WTC11 (cell line): ENCODE measurements at regions not wholly inside any gene's neighbourhood (a gene's known extent, or its start where the extent isn't known, plus 50 kb on each side); places are given as distances from the start of the nearest gene placed in this dataset.

Experiments
- ATAC-seq: fragments of 200-7000 bp; cut with Tn5 transposase; 2 replicates; pipeline ENCODE4 v1.10.0; 2021; ENCODE audit warnings: mild to moderate bottlenecking, moderate library complexity
- CTCF ChIA-PET: fragments of 300-600 bp; sonication (Branson Sonifier 250); formaldehyde crosslinking; loops from one replicate; lab custom pipeline; 2021; ENCODE audit warnings: antibody characterized with exemption; lab: Charles Lee
- POLR2A ChIA-PET: fragments of 350-600 bp; sonication (Branson Sonifier 250); formaldehyde crosslinking; loops from one replicate; lab custom pipeline; 2021; ENCODE audit warnings: antibody characterized with exemption; lab: Charles Lee
- DNase-seq: peaks from one replicate; pipeline ENCODE4 v3.0.0; 2021; ENCODE audit warnings: low spot score
- H3K27ac Mint-ChIP-seq: 2 replicates; pipeline ENCODE4 v1.8.0; 2021; ENCODE audit warnings: mixed read lengths
- H3K27me3 Mint-ChIP-seq: 2 replicates; pipeline ENCODE4 v1.8.0; 2021; ENCODE audit warnings: low read depth, mild to moderate bottlenecking, moderate library complexity, mixed read lengths
- H3K36me3 Mint-ChIP-seq: 2 replicates; pipeline ENCODE4 v1.8.0; 2021; ENCODE audit warnings: mixed read lengths
- H3K4me1 Mint-ChIP-seq: 2 replicates; pipeline ENCODE4 v1.8.0; 2022; ENCODE audit warnings: mixed read lengths
- H3K4me3 Mint-ChIP-seq: 2 replicates; pipeline ENCODE4 v1.8.0; 2021; ENCODE audit warnings: mild to moderate bottlenecking, moderate library complexity, mixed read lengths
- H3K9me3 Mint-ChIP-seq: 2 replicates; pipeline ENCODE4 v1.8.0; 2021; ENCODE audit warnings: mixed read lengths
- AFF4 ChIP-seq: sonication (generic); formaldehyde crosslinking; IDR thresholded peaks from 2 replicates; pipeline ENCODE4 v1.8.1; 2023; ENCODE audit warnings: mild to moderate bottlenecking, missing genetic modification reagents, borderline replicate concordance
- AR ChIP-seq: fragments of 250-450 bp; sonication (Bioruptor Pico); IDR thresholded peaks from 2 replicates; pipeline ENCODE4 v1.9.0; 2021; ENCODE audit warnings: mild to moderate bottlenecking
- CBFB ChIP-seq: sonication (generic); formaldehyde crosslinking; IDR thresholded peaks from 2 replicates; pipeline ENCODE4 v1.8.1; 2022; ENCODE audit warnings: mild to moderate bottlenecking, low read depth, missing genetic modification reagents
- ELF4 ChIP-seq: sonication (generic); formaldehyde crosslinking; IDR thresholded peaks from 2 replicates; pipeline ENCODE4 v1.8.1; 2022; ENCODE audit warnings: low read depth, mild to moderate bottlenecking, moderate library complexity, missing genetic modification reagents
- GRHL2 ChIP-seq: fragments of 250-450 bp; sonication (Bioruptor Pico); IDR thresholded peaks from 2 replicates; pipeline ENCODE4 v1.8.0; 2022; ENCODE audit warnings: mild to moderate bottlenecking, moderate library complexity; ENCODE audit not compliant: insufficient replicate concordance, severe bottlenecking
- MXD4 ChIP-seq: fragments of 250-450 bp; sonication (Bioruptor Pico); IDR thresholded peaks from 2 replicates; pipeline ENCODE4 v1.8.0; 2021; ENCODE audit warnings: mild to moderate bottlenecking, moderate library complexity, borderline replicate concordance
- NR3C1 ChIP-seq: sonication (generic); formaldehyde crosslinking; conservative IDR thresholded peaks from 2 replicates; pipeline ENCODE4 v1.8.1; 2023; ENCODE audit warnings: low read depth, mild to moderate bottlenecking, missing genetic modification reagents
- OVOL2 ChIP-seq: fragments of 250-450 bp; sonication (Bioruptor Pico); IDR thresholded peaks from 2 replicates; pipeline ENCODE4 v1.9.0; 2021; ENCODE audit warnings: mild to moderate bottlenecking, borderline replicate concordance
- PREB ChIP-seq: sonication (generic); formaldehyde crosslinking; IDR thresholded peaks from 2 replicates; pipeline ENCODE4 v1.8.1; 2022; ENCODE audit warnings: mild to moderate bottlenecking, missing genetic modification reagents, moderate library complexity, borderline replicate concordance
- SMAD3 ChIP-seq: sonication (generic); formaldehyde crosslinking; IDR thresholded peaks from 2 replicates; pipeline ENCODE4 v1.8.0; 2022; ENCODE audit warnings: missing genetic modification reagents, mild to moderate bottlenecking, borderline replicate concordance
- TCF7 ChIP-seq: sonication (generic); formaldehyde crosslinking; IDR thresholded peaks from 2 replicates; pipeline ENCODE4 v1.8.0; 2022; ENCODE audit warnings: mild to moderate bottlenecking, low read depth, missing genetic modification reagents, moderate library complexity
- ZBTB21 ChIP-seq: sonication (generic); formaldehyde crosslinking; IDR thresholded peaks from 2 replicates; pipeline ENCODE4 v1.8.1; 2023; ENCODE audit warnings: mild to moderate bottlenecking, missing genetic modification reagents, borderline replicate concordance
- ZNF138 ChIP-seq: sonication (generic); formaldehyde crosslinking; conservative IDR thresholded peaks from 2 replicates; pipeline ENCODE4 v1.8.1; 2022; ENCODE audit warnings: mild to moderate bottlenecking, moderate library complexity, missing genetic modification reagents
- TF ChIP-seq, protein P1 (sequence below): fragments of 250-450 bp; sonication (Bioruptor Pico); conservative IDR thresholded peaks from 2 replicates; pipeline ENCODE4 v1.9.0; 2021; ENCODE audit warnings: mild to moderate bottlenecking
- TF ChIP-seq, protein P2 (sequence below): sonication (generic); formaldehyde crosslinking; IDR thresholded peaks from 2 replicates; pipeline ENCODE4 v1.8.1; 2023; ENCODE audit warnings: mild to moderate bottlenecking, missing genetic modification reagents
- TF ChIP-seq, protein P3 (sequence below): fragments of 250-450 bp; sonication (Bioruptor Pico); IDR thresholded peaks from 2 replicates; pipeline ENCODE4 v1.9.0; 2021; ENCODE audit warnings: mild to moderate bottlenecking

DNA sequence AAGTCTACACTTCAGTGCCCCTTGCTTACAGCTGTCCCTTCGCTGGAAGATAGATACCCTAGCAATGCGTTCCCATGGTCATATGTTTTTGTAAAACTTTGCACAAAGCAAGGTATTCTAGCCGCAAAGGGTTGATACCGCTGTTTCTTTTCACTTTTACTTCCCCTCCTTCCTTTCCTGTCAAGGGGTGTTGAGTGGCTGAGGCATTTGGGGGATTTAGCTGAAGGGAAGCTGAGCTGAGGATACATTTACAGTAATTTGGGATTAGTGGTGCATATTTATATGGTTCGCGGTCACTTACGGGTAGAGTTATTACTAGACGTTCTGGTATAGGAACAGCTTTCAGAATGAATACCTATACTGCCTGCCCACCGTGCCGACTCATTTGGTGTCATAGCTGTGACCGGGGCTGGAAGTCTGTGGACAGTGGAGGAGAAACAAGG, 86.9 kb upstream of the WNT11 start:
- H3K27me3 Mint-ChIP-seq: no peaks in the 10 kb centered on the region
- H3K36me3 Mint-ChIP-seq: no peaks in the 10 kb centered on the region
- no peak overlapping the region for H3K4me3 Mint-ChIP-seq
- H3K27ac Mint-ChIP-seq: no peak overlapping the region
- ATAC-seq (no peak), DNase-seq (no peak)
- H3K4me1 Mint-ChIP-seq: 0 out of 2 replicates have a peak, but pooled peaks cover 3% of the 10 kb centered on the region
- ChIA-PET CTCF (interaction anchor here (1.0 to 10.3 kb wide), 5 partner anchors 13 to 141 kb away, joined by 3 to 59 read pairs (median 4); partner anchors contain the start of gene WNT11), POLR2A (no interaction called here)
- no peaks in the 10 kb centered on the region for H3K9me3 Mint-ChIP-seq
- TF ChIP-seq SMAD3 (CRISPR knock-in tag) (no peak), MXD4 (CRISPR knock-in tag) (no peak), OVOL2 (CRISPR knock-in tag) (no peak), ZBTB21 (no peak), CBFB (CRISPR knock-in tag) (no peak), AFF4 (CRISPR knock-in tag) (no peak), GRHL2 (CRISPR knock-in tag) (no peak), PREB (CRISPR knock-in tag) (no peak), TCF7 (CRISPR knock-in tag) (no peak), NR3C1 (no peak), AR (no peak), ELF4 (CRISPR knock-in tag) (no peak), ZNF138 (CRISPR knock-in tag) (no peak)
- TF ChIP-seq, protein P1, sequence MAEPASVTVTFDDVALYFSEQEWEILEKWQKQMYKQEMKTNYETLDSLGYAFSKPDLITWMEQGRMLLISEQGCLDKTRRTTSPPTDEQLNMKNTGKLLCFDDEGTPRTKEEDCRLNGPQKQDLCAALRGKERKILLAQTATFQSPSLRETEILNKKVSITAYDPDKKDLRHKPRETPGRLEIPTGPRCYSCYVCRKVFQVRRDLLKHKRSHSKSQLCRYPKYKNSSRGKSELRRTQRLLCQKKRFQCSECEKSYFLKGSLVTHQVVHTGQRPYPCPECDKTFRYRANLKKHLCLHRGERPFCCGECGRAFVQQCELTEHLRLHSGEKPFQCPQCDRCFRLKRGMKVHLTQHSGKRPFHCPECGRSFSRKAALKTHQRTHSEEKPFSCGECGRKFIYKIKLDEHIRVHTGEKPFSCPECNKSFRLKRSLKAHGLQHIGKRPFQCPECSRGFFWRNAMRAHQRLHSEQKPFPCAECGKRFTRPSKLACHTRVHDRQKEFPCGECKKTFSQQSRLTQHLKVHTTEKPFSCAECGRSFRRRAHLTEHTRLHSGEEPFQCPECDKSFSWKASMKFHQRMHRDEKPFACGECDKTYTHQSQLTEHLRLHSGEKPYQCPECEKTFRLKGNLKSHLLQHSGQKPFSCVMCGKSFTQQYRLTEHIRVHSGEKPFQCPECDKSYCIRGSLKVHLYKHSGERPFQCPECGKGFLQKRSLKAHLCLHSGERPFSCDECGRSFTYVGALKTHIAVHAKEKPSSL: no peak
- TF ChIP-seq, protein P2, sequence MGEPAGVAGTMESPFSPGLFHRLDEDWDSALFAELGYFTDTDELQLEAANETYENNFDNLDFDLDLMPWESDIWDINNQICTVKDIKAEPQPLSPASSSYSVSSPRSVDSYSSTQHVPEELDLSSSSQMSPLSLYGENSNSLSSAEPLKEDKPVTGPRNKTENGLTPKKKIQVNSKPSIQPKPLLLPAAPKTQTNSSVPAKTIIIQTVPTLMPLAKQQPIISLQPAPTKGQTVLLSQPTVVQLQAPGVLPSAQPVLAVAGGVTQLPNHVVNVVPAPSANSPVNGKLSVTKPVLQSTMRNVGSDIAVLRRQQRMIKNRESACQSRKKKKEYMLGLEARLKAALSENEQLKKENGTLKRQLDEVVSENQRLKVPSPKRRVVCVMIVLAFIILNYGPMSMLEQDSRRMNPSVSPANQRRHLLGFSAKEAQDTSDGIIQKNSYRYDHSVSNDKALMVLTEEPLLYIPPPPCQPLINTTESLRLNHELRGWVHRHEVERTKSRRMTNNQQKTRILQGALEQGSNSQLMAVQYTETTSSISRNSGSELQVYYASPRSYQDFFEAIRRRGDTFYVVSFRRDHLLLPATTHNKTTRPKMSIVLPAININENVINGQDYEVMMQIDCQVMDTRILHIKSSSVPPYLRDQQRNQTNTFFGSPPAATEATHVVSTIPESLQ (CRISPR knock-in tag): no peak
- TF ChIP-seq, protein P3, sequence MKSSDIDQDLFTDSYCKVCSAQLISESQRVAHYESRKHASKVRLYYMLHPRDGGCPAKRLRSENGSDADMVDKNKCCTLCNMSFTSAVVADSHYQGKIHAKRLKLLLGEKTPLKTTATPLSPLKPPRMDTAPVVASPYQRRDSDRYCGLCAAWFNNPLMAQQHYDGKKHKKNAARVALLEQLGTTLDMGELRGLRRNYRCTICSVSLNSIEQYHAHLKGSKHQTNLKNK (CRISPR knock-in tag): no peak
